SKM-1 (cell line): ENCODE measurements at regions not wholly inside any gene's neighbourhood (a gene's known extent, or its start where the extent isn't known, plus 50 kb on each side); places are given as distances from the start of the nearest gene placed in this dataset.

ENCODE experiments used
- DNase-seq: peaks from one replicate; lab custom pipeline; 2025; ENCODE audit not compliant: unreplicated experiment; lab: John Stamatoyannopoulos, UW

- no peak for DNase-seq
Observed at GRCh38 chr2:58569475-58570185, 328.5 kb upstream of the FANCL start.

- DNase-seq, result no peak
Observed at GRCh38 chr2:58568901-58569300, 327.8 kb upstream of the FANCL start.

- no peak for DNase-seq
Observed at GRCh38 chr2:58562276-58562675, 321.2 kb upstream of the FANCL start.

- no peak for DNase-seq
Observed at GRCh38 chr2:58560531-58560930, 319.4 kb upstream of the FANCL start.

- DNase-seq, result no peak
Observed at GRCh38 chr2:58558881-58559280, 317.8 kb upstream of the FANCL start.

GRCh38 chr2:58557176-58557575 is 316.1 kb upstream of the FANCL start:
- no peak for DNase-seq

GRCh38 chr2:58553937-58554336 is 312.8 kb upstream of the FANCL start:
- DNase-seq, result no peak

GRCh38 chr2:58553522-58553921 is 312.4 kb upstream of the FANCL start:
- DNase-seq, result no peak

GRCh38 chr2:58545300-58546280 is 304.5 kb upstream of the FANCL start:
- no peak for DNase-seq

- DNase-seq, result no peak
Observed at GRCh38 chr2:58543442-58543841, 302.3 kb upstream of the FANCL start.

- no peak for DNase-seq
Observed at GRCh38 chr2:58541511-58541910, 300.4 kb upstream of the FANCL start.

- DNase-seq, result no peak
Observed at GRCh38 chr2:58540681-58541080, 299.6 kb upstream of the FANCL start.

- no peak for DNase-seq
Observed at GRCh38 chr2:58539973-58540372, 298.8 kb upstream of the FANCL start.

GRCh38 chr2:58535990-58536389 is 294.9 kb upstream of the FANCL start:
- no peak for DNase-seq

GRCh38 chr2:58535182-58535581 is 294.1 kb upstream of the FANCL start:
- DNase-seq, result no peak

GRCh38 chr2:58533376-58533775 is 292.3 kb upstream of the FANCL start:
- DNase-seq, result no peak

- no peak for DNase-seq
Observed at GRCh38 chr2:58532641-58533040, 291.5 kb upstream of the FANCL start.

GRCh38 chr2:58527647-58528046 is 286.5 kb upstream of the FANCL start:
- DNase-seq, result no peak

GRCh38 chr2:58521803-58522554 is 280.9 kb upstream of the FANCL start:
- DNase-seq, result no peak

GRCh38 chr2:58520903-58521302 is 279.8 kb upstream of the FANCL start:
- DNase-seq, result no peak

- DNase-seq, result no peak
Observed at GRCh38 chr2:58517881-58518280, 276.8 kb upstream of the FANCL start.
